Bronchial epithelial cell (primary cell): ENCODE measurements at regions not wholly inside any gene's neighbourhood (a gene's known extent, or its start where the extent isn't known, plus 50 kb on each side); places are given as distances from the start of the nearest gene placed in this dataset.
A peak's percentile ranks its signal among the peaks of the same experiment; 100 is the strongest.
"Not testable (repeated sequence)": the region's sequence is repeated elsewhere in the genome, so short reads cannot be mapped to it uniquely, and the experiment has no call there.

Experiments
- DNase-seq: peaks from one replicate; pipeline ENCODE4 v3.0.0-alpha.2; 2010; ENCODE audit warnings: low read depth
- FAIRE-seq: peaks from 2 replicates; lab custom pipeline; 2011; peaks lifted over from hg19 to GRCh38; lab: Jason Lieb, UNC
- H3K27me3 ChIP-seq: 2 replicates; pipeline ENCODE4 v1.5.1; 2011; ENCODE audit warnings: low read length; ENCODE audit not compliant: control insufficient read depth, insufficient read depth
- H3K36me3 ChIP-seq: 2 replicates; pipeline ENCODE4 v1.5.1; 2011; ENCODE audit warnings: low read length; ENCODE audit not compliant: control insufficient read depth, insufficient read depth
- H3K4me3 ChIP-seq: 2 replicates; pipeline ENCODE4 v1.5.1; 2011; ENCODE audit warnings: mild to moderate bottlenecking, low read depth, low read length, control low read depth
- TF ChIP-seq, protein P1 (sequence below): IDR thresholded peaks from 2 replicates; pipeline ENCODE4 v1.5.1; 2011; ENCODE audit warnings: mild to moderate bottlenecking, moderate library complexity, low read length, control low read depth, inconsistent platforms; ENCODE audit not compliant: insufficient read depth, severe bottlenecking

DNA sequence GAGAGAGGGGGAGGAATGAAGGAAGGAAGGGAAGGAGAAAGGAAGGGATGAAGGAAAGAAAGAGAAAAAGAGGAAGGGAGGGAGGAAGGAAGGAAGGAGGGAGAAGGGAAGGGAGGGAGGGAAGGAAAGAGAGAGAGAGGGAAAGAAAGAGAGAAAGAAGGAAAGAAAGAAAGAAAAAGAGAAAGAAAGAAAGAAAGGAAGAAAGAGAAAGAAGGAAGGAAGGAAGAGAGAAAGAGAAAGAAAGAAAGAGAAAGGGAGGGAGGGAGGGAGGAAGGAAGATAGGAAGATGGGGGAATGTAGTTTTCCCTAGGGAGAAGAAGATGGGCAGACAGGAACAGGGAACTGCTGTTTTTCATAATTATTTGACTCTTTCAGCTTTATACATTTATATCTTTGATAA lies 115.1 kb upstream of the CXADR start:
- Histone ChIP-seq H3K36me3 (no peaks in the 10 kb centered on the region), H3K27me3 (no peaks in the 10 kb centered on the region), H3K4me3 (no peak overlapping the region)
- FAIRE-seq (no peak), DNase-seq (no peak)
- TF ChIP-seq, protein P1, sequence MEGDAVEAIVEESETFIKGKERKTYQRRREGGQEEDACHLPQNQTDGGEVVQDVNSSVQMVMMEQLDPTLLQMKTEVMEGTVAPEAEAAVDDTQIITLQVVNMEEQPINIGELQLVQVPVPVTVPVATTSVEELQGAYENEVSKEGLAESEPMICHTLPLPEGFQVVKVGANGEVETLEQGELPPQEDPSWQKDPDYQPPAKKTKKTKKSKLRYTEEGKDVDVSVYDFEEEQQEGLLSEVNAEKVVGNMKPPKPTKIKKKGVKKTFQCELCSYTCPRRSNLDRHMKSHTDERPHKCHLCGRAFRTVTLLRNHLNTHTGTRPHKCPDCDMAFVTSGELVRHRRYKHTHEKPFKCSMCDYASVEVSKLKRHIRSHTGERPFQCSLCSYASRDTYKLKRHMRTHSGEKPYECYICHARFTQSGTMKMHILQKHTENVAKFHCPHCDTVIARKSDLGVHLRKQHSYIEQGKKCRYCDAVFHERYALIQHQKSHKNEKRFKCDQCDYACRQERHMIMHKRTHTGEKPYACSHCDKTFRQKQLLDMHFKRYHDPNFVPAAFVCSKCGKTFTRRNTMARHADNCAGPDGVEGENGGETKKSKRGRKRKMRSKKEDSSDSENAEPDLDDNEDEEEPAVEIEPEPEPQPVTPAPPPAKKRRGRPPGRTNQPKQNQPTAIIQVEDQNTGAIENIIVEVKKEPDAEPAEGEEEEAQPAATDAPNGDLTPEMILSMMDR = no peak

DNA sequence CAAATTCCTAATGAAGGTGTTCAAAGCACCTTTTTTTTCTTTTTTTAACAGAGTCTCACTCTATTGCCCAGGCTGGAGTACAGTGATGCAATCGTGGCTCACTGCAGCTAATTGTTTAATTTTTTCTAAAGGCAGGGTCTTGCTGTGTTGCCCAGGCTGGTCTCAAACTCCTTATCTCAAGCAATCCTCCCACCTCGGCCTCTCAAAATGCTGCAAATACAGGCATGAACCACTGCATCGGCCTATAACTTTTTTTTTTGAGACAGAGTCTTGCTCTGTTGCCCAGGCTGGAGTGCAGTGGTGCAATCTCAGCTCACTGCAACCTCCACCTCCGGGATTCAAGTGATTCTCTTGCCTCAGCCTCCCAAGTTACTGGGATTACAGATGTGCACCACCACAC lies 113.9 kb upstream of the CXADR start:
- DNase-seq, H3K4me3 ChIP-seq, H3K36me3 ChIP-seq, FAIRE-seq, H3K27me3 ChIP-seq: not testable (repeated sequence)

DNA sequence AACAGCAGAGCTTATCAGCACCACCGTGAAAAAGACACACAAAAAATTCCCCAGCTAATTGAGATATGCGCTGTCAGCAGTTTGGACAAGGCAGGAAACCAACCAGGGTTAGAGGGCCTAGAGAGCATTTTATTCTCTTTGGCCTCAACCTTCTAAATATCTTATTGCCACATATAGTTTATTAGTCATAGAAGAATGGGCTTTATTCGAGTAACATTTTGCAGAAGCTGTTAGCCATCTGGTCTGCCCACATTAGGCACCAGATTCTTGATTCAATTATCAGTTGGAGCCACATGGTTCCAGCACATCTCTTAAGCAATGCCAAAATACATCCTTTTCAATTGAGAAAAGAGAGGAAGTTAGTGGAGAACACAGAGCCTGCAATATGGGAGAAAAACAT lies 109.9 kb upstream of the CXADR start:
- FAIRE-seq = no peak
- no peaks in the 10 kb centered on the region for H3K36me3 ChIP-seq
- no peak overlapping the region for H3K4me3 ChIP-seq
- no peaks in the 10 kb centered on the region for H3K27me3 ChIP-seq
- peak; percentile 7 for DNase-seq
- TF ChIP-seq, protein P1 = no peak

DNA sequence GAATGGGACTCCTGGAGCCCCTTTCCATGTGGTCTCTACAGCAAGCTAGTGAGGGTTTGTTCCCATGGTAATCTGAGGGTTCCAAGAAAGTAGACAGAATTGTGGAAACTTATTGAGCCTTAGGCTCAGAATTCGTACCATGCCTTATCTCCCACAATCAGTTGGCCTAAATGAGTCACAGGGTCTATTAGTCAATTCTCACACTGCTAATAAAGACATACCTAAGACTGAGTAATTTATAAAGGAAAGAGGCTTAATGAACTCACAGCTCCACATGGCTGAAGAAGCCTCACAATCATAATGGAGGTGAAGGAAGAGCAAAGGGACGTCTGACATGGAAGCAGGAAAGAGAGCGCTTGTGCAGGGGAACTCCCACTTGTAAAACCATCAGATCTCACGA lies 106.6 kb upstream of the CXADR start:
- Histone ChIP-seq H3K27me3 (no peaks in the 10 kb centered on the region), H3K4me3 (no peak overlapping the region), H3K36me3 (no peaks in the 10 kb centered on the region)
- TF ChIP-seq, protein P1 = no peak
- FAIRE-seq = no peak
- peak; percentile 85 for DNase-seq

DNA sequence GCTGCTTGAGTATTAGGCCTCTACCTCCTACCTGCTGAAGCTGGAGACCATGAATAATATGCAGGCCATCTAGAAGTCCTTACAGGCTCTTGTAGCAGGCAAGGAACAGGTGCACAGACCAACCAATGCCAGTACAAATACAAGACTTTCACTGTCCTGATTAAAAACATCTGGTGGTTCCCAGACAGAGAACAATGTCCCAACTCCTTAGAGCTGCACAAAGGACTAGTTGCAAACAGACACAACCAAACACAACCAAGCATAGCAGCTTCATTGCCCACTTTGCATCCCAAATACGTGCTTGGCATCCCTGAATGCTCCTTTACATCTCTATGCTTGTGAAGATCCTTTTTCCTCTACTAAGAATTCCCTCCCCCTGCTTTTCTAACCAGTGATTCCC lies 98.1 kb upstream of the CXADR start:
- TF ChIP-seq, protein P1 = no peak
- no peak overlapping the region for H3K4me3 ChIP-seq
- no peaks in the 10 kb centered on the region for H3K36me3 ChIP-seq
- no peak for DNase-seq
- peaks cover 4% of the 10 kb centered on the region for H3K27me3 ChIP-seq
- no peak for FAIRE-seq

DNA sequence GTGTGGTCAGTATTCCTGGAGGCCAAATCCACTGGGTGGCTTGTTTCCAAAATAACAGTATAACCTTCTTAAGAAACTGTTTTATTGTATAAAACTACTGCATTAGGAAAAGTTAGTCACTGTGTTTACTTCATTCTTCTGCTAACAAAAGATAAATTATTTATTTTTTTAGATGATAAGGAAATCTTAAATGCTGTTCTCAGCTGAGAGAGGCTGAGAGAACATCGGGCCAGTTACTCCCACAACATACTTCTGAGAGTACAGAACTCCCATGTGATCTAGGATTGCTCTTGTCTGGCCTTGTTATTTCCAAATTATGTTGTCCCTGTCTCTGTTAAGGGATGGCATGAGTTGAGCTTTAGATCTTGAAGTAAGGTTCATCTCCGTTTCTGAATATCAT lies 96.7 kb upstream of the CXADR start:
- FAIRE-seq (no peak), DNase-seq (no peak)
- Histone ChIP-seq H3K27me3 (peaks cover 4% of the 10 kb centered on the region), H3K4me3 (no peak overlapping the region), H3K36me3 (no peaks in the 10 kb centered on the region)
- TF ChIP-seq, protein P1 = no peak
